ENCODE measurements at regions not wholly inside any gene's neighbourhood (a gene's known extent, or its start where the extent isn't known, plus 50 kb on each side); places are given as distances from the start of the nearest gene placed in this dataset.

- TF ChIP-seq POLR2A (IDR thresholded peaks at IDR 0.05; ENCODE audit: low read length): no peak
- TF ChIP-seq GATA1 (IDR thresholded peaks at IDR 0.05; ENCODE audit: low read depth, low read length): no peak
These were observed 1634.2 kb downstream of the PCDH9 start for GRCh38 chr13:65595916-65596315.
